ENCODE measurements at regions not wholly inside any gene's neighbourhood (a gene's known extent, or its start where the extent isn't known, plus 50 kb on each side); places are given as distances from the start of the nearest gene placed in this dataset.

GRCh38 chr6:128767150-128767549 lies 115.8 kb upstream of the LAMA2 start:
- Histone ChIP-seq H3K9ac (ENCODE audit: low read length in 3 of 3) (no peak overlapping the region), H3K27me3 (ENCODE audit: control insufficient read depth, insufficient read depth, low read length) (no peaks in the 10 kb centered on the region), H3K36me3 (ENCODE audit: control insufficient read depth in 2 of 3, insufficient read depth in 3 of 3, low read length in 3 of 3) (no peaks in the 10 kb centered on the region), H3K4me1 (ENCODE audit: control insufficient read depth in 2 of 3, insufficient read depth in 2 of 3, low read depth in 1 of 3, low read length in 3 of 3) (no peaks in the 10 kb centered on the region), H3K27ac (ENCODE audit: low read depth in 2 of 2, low read length in 2 of 2) (no peak overlapping the region), H3K9me3 (ENCODE audit: control insufficient read depth in 2 of 3, insufficient read depth in 1 of 3, low read length in 3 of 3) (peaks cover 0 to 1% (median 0%) of the 10 kb centered on the region in 3 donors), H3K4me3 (ENCODE audit: low read length in 3 of 3) (no peak overlapping the region)
- FAIRE-seq (no peak), DNase-seq (no peak)
- intact Hi-C loops (cut with DNase I), result no loop called here
- no peak for TF ChIP-seq CTCF (IDR thresholded peaks at IDR 0.05; ENCODE audit: borderline replicate concordance, extremely low read depth, insufficient read depth)

- Histone ChIP-seq H3K27ac (ENCODE audit: low read depth in 2 of 2, low read length in 2 of 2) (no peak overlapping the region), H3K27me3 (ENCODE audit: control insufficient read depth, insufficient read depth, low read length) (no peaks in the 10 kb centered on the region), H3K9me3 (ENCODE audit: control insufficient read depth in 2 of 3, insufficient read depth in 1 of 3, low read length in 3 of 3) (no peaks in the 10 kb centered on the region), H3K9ac (ENCODE audit: low read length in 3 of 3) (no peak overlapping the region), H3K4me1 (ENCODE audit: control insufficient read depth in 2 of 3, insufficient read depth in 2 of 3, low read depth in 1 of 3, low read length in 3 of 3) (no peaks in the 10 kb centered on the region), H3K4me3 (ENCODE audit: low read length in 3 of 3) (no peak overlapping the region), H3K36me3 (ENCODE audit: control insufficient read depth in 2 of 3, insufficient read depth in 3 of 3, low read length in 3 of 3) (no peaks in the 10 kb centered on the region)
- DNase-seq (no peak), FAIRE-seq (no peak)
- no peak for TF ChIP-seq CTCF (IDR thresholded peaks at IDR 0.05; ENCODE audit: borderline replicate concordance, extremely low read depth, insufficient read depth)
- intact Hi-C loops (cut with DNase I), result no loop called here
Observed at GRCh38 chr6:128763599-128764300, 119.2 kb upstream of the LAMA2 start.

- H3K27ac ChIP-seq (ENCODE audit: low read depth in 2 of 2, low read length in 2 of 2), result no peak overlapping the region
- no peaks in the 10 kb centered on the region for H3K9me3 ChIP-seq (ENCODE audit: control insufficient read depth in 2 of 3, insufficient read depth in 1 of 3, low read length in 3 of 3)
- no peak overlapping the region for H3K4me3 ChIP-seq (ENCODE audit: low read length in 3 of 3)
- intact Hi-C loops (cut with DNase I), result no loop called here
- no peak for TF ChIP-seq CTCF (IDR thresholded peaks at IDR 0.05; ENCODE audit: borderline replicate concordance, extremely low read depth, insufficient read depth)
- H3K36me3 ChIP-seq (ENCODE audit: control insufficient read depth in 2 of 3, insufficient read depth in 3 of 3, low read length in 3 of 3), result no peaks in the 10 kb centered on the region
- DNase-seq (no peak), FAIRE-seq (no peak)
- H3K9ac ChIP-seq (ENCODE audit: low read length in 3 of 3), result no peak overlapping the region
- H3K27me3 ChIP-seq (ENCODE audit: control insufficient read depth, insufficient read depth, low read length), result no peaks in the 10 kb centered on the region
- H3K4me1 ChIP-seq (ENCODE audit: control insufficient read depth in 2 of 3, insufficient read depth in 2 of 3, low read depth in 1 of 3, low read length in 3 of 3), result no peaks in the 10 kb centered on the region
Observed at GRCh38 chr6:128759901-128760300, 123.0 kb upstream of the LAMA2 start.

- H3K9me3 ChIP-seq (ENCODE audit: control insufficient read depth in 2 of 3, insufficient read depth in 1 of 3, low read length in 3 of 3), result no peaks in the 10 kb centered on the region
- no peak for FAIRE-seq
- TF ChIP-seq CTCF (IDR thresholded peaks at IDR 0.05; ENCODE audit: borderline replicate concordance, extremely low read depth, insufficient read depth), result no peak
- no peaks in the 10 kb centered on the region for H3K36me3 ChIP-seq (ENCODE audit: control insufficient read depth in 2 of 3, insufficient read depth in 3 of 3, low read length in 3 of 3)
- intact Hi-C loops (cut with DNase I), result no loop called here
- no peaks in the 10 kb centered on the region for H3K4me1 ChIP-seq (ENCODE audit: control insufficient read depth in 2 of 3, insufficient read depth in 2 of 3, low read depth in 1 of 3, low read length in 3 of 3)
- DNase-seq, result no peak
- no peak overlapping the region for H3K27ac ChIP-seq (ENCODE audit: low read depth in 2 of 2, low read length in 2 of 2)
- H3K4me3 ChIP-seq (ENCODE audit: low read length in 3 of 3), result no peak overlapping the region
- H3K27me3 ChIP-seq (ENCODE audit: control insufficient read depth, insufficient read depth, low read length), result no peaks in the 10 kb centered on the region
- no peak overlapping the region for H3K9ac ChIP-seq (ENCODE audit: low read length in 3 of 3)
Observed at GRCh38 chr6:128759447-128759846, 123.5 kb upstream of the LAMA2 start.

All from kidney (tissue), 13 donors.